Activated CD8-positive, alpha-beta memory T cell treated with anti-CD3 and anti-CD28 coated beads, Interleukin-2, amount 50 U/mL, for 48 hours (primary cell): ENCODE measurements at regions not wholly inside any gene's neighbourhood (a gene's known extent, or its start where the extent isn't known, plus 50 kb on each side); places are given as distances from the start of the nearest gene placed in this dataset.
"Not testable (repeated sequence)": the region's sequence is repeated elsewhere in the genome, so short reads cannot be mapped to it uniquely, and the experiment has no call there.

Experiments used
- DNase-seq: peaks from one replicate; pipeline ENCODE4 v3.0.0-alpha.2; 2020

- DNase-seq: no peak
Observed at GRCh38 chr2:17460371-17461086, 57.7 kb downstream of the RAD51AP2 start.

GRCh38 chr2:17455343-17455742 is 62.9 kb downstream of the RAD51AP2 start:
- DNase-seq: no peak

- not testable (repeated sequence) for DNase-seq
Observed at GRCh38 chr2:17446191-17446590, 72.0 kb downstream of the RAD51AP2 start.

GRCh38 chr2:17445744-17446143 is 72.5 kb downstream of the RAD51AP2 start:
- DNase-seq: no peak

- DNase-seq: no peak
Observed at GRCh38 chr2:17442334-17442733, 75.9 kb downstream of the RAD51AP2 start.

- DNase-seq: no peak
Observed at GRCh38 chr2:17441790-17442189, 76.5 kb downstream of the RAD51AP2 start.

GRCh38 chr2:17441055-17441771 is 77.0 kb downstream of the RAD51AP2 start:
- DNase-seq: no peak

- no peak for DNase-seq
Observed at GRCh38 chr2:17430326-17430725, 87.9 kb downstream of the RAD51AP2 start.

GRCh38 chr2:17429130-17429529 is 89.1 kb downstream of the RAD51AP2 start:
- DNase-seq: no peak

GRCh38 chr2:17427401-17427800 is 90.8 kb downstream of the RAD51AP2 start:
- no peak for DNase-seq

GRCh38 chr2:17426743-17427142 is 91.5 kb downstream of the RAD51AP2 start:
- no peak for DNase-seq

- DNase-seq: no peak
Observed at GRCh38 chr2:17422061-17422460, 96.2 kb downstream of the RAD51AP2 start.

- DNase-seq: no peak
Observed at GRCh38 chr2:17416884-17417391, 101.3 kb downstream of the RAD51AP2 start.

GRCh38 chr2:17413036-17413435 is 105.2 kb downstream of the RAD51AP2 start:
- no peak for DNase-seq

- no peak for DNase-seq
Observed at GRCh38 chr2:17401096-17401495, 117.1 kb downstream of the RAD51AP2 start.

- no peak for DNase-seq
Observed at GRCh38 chr2:17398770-17399169, 119.5 kb downstream of the RAD51AP2 start.

- DNase-seq: no peak
Observed at GRCh38 chr2:17388798-17389197, 129.4 kb downstream of the RAD51AP2 start.

GRCh38 chr2:17387591-17387990 is 130.6 kb downstream of the RAD51AP2 start:
- no peak for DNase-seq

- DNase-seq: no peak
Observed at GRCh38 chr2:17386771-17387170, 131.5 kb downstream of the RAD51AP2 start.

- DNase-seq: no peak
Observed at GRCh38 chr2:17380003-17380402, 138.2 kb downstream of the RAD51AP2 start.

GRCh38 chr2:17375262-17375661 is 143.0 kb downstream of the RAD51AP2 start:
- DNase-seq: no peak

GRCh38 chr2:17373741-17374140 is 144.5 kb downstream of the RAD51AP2 start:
- no peak for DNase-seq

GRCh38 chr2:17373041-17373440 is 145.2 kb downstream of the RAD51AP2 start:
- DNase-seq: no peak

- DNase-seq: no peak
Observed at GRCh38 chr2:17363846-17364245, 154.4 kb downstream of the RAD51AP2 start.
